ENCODE measurements at regions not wholly inside any gene's neighbourhood (a gene's known extent, or its start where the extent isn't known, plus 50 kb on each side); places are given as distances from the start of the nearest gene placed in this dataset.

- TF ChIP-seq POLR2A (IDR thresholded peaks at IDR 0.05; ENCODE audit: low read depth, low read length), result no peak
- no peak for TF ChIP-seq POLR2AphosphoS5 (IDR thresholded peaks at IDR 0.05; ENCODE audit: low read depth, low read length)
Measured at GRCh38 chr2:7131261-7131660, 214.0 kb downstream of the RNF144A start.

Measured in GM12891 (cell line).